Right kidney (tissue), 1 donor: ENCODE measurements at regions not wholly inside any gene's neighbourhood (a gene's known extent, or its start where the extent isn't known, plus 50 kb on each side); places are given as distances from the start of the nearest gene placed in this dataset.
"Not testable (repeated sequence)": the region's sequence is repeated elsewhere in the genome, so short reads cannot be mapped to it uniquely, and the experiment has no call there.

ENCODE experiments used
- DNase-seq: peaks from one replicate; pipeline ENCODE4 v3.0.0-alpha.2; 2016

DNA sequence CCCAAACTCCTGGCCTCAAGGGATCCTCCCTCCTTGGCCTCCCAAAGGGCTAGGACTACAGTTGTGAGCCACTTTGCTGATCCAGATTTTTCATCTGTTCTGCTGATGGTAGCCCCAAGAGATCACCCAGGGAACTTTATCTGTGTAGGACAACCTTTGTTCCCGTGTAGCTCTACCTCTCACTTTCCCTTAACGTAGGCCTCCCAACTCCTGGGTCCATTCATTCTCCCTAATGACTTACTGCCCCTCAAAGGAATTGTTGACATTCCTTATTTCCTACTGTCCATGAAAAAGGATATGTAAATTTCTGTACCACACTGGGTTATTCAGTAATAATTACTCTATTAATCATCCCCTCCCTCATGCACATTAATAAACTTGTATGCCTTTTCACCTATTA is 51.0 kb upstream of the PHF24 start:
- DNase-seq = no peak

DNA sequence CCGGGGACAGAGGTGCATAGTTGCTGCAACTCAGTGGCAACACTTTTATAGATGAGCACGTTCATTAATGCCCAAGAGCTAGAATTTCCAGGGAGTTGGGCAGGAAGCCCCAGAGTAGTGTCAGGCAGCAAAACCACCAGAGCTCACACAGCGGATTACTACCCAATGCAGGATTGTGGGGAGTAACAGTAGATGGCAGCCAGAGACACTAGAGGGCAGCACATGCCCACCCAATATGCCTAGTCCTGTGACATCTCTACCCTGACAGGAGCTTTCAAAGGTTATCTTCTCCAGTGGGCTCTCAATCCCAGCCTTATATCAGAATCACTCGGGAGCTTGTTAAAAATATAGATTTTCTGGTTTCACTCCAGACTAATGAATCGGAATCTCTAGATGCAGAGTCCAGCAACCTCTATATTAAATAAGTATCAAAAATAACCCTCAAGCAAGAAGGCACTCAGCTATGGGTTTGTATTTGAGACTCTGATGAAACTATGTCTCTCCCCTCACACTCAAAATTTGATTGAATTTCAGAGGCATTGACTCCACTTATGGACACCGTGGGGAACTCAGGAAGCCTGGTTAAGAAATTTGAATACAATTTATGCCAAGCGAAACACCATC is 58.4 kb upstream of the PHF24 start:
- peak; percentile 43 for DNase-seq

DNA sequence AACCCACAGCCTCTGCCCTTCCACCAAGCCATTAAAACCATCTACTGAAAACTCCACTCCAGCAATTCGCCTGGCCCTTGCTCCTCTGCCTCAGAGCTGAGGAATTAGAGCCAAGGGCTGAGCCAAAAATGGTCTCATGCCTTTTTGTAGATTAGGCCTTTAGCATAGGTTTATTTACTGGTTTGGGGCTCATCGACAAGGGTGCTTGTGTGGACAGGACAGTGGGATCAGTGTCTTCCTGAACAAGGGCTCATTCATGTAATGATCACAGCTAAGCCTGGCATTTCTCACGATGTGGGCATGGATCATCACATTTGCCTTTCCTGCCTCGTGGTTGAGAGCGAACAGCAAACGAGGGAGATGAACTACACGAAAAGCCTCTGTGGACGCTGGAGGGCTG is 59.2 kb upstream of the PHF24 start:
- DNase-seq = no peak

DNA sequence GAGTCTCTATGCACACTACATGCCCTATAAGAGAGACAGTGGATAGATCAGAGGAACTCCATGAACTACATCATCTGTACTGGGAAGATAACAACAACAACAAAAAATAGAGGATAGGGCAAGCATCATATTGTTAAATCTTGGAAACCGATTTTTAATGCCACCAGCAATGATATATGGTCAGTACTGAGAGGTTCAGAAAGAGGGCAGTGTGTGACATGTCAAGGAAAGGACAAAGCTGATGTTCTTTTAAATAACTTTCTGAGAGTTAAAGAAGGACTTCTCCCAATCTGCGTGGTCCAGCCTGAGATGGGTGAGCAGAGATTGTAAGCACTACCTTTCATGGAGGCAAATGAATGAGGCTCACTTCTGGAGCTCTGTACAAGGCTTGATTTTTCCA is 62.0 kb upstream of the PHF24 start:
- DNase-seq = no peak

DNA sequence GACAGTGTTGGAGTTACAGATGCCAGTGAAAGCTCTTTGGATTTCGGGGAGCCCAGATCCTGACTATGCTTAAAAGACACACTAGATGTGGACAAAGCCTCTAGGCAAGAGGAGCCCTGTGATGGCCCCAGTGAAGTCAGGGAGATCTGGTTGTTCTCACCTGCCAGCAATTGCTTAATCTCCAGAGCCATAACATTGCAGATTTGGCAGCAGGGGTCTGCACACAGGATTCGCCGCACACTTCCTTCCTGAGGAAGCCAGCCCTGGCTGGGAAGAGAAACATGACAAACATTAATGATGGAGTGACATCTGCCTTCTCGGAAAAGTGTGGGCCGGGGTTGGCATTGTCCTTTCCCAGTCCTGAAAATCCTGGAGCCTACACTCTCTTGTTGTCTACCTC is 65.2 kb upstream of the PHF24 start:
- no peak for DNase-seq

DNA sequence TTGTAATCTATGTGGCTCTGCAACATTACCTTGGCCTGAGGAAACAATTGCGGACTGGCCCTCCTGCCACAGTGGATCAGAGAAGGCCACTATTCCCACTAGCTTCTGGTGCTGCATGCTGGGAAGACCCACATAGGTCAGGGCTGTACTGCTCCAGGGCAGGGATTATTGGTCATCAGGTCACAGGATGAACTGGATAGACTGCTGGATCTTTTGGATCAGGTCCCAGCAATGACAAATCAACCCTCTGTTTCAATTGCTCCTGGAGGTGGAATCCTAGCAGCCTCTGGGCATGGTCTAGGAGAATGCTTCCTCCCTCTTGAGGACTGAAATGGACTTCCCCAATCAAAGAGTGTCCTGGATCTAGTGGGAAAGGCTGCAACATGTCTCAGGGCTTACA is 66.7 kb upstream of the PHF24 start:
- no peak for DNase-seq

DNA sequence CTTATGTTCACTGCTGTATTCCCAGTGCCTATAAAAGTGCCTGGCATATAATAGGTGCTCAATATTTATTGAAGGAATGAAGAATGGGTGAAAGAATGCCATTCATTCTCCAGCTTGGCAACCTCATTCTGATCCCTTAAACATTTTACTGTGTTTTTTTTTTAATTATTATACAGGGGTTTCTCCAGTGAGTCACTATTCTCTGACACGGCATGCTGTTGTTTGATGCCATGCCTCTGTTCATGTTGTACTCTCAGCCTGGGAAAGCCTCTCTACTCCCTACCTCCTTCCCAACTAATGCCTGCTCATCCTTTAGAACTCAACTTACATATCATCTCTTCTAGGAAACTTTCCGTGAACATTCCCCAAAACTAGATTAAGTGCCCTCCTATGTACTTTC is 70.2 kb upstream of the PHF24 start:
- no peak for DNase-seq

DNA sequence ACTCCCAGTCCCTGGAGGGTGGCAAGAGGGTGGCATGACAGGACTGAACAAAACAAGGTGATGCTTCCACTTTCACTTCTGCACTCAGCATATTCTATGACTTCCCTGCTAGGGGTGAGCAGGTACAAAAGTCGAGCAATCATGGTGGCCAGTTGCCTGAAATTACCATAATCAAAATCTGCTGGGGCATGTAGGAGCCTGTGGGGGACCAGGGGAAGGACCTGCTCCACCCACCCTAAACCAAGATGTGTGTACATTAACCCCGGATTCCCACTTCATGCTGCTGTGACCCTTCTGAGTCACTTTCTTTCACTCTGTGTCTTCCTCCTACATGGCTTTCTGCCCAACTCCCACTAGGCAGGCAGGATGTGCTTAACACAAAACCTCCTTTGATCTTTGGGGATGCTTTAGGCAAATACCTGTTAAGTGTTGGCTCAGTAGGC is 73.3 kb upstream of the PHF24 start:
- no peak for DNase-seq

DNA sequence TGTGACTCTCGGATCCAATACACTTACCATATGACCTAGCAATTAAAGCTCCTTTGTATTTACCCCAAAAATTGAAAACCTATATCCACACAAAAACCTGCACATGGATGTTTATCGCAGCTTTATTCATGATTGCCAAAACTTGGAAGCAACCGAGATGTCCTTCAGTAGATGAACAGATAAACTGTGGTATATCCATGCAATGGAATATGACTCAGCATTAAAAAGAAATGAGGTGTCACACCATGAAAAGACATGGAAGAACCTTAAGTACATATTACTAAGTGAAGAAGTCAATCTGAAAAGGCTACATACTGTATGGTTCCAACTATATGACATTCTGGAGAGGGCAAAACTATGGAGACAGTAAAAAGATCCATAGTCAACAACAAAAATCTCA is 82.0 kb upstream of the PHF24 start:
- no peak for DNase-seq

DNA sequence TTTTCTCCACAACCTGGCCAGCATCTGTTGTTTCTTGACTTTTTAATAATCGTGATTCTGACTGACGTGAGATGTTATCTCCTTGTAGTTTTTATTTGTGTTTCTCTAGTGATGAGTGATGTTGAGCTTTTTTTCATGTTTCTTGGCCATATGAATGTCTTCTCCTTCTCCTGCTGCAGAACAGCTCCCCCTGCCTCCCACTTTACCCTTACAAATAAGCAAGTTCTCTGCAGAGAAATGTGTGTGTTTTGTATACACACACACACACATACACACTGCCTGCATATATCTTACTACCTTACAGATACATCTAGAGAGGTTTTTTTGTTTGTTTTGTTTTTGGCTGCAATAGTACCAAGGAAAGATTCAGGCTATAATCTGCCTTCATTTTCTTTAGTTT is 88.7 kb upstream of the PHF24 start:
- no peak for DNase-seq

DNA sequence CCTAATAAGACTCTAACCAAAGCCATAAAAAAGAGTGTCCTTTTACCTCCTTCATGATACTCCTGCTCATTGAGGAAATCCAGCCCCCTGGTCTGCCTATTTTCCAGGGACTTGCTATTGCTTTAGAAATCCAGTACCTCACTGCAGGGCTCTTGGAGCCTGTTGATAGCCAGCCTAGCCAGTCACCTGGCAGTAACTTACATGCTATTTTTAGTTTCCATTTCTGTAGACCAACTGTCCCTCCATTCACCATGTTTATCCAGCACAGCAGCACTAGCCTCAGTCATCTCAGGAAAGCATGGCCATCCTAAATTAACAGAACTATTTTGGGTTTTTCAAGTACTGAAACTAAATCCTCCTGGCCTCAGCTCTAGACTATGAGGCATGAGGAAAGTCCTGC is 91.5 kb upstream of the PHF24 start:
- DNase-seq = no peak

DNA sequence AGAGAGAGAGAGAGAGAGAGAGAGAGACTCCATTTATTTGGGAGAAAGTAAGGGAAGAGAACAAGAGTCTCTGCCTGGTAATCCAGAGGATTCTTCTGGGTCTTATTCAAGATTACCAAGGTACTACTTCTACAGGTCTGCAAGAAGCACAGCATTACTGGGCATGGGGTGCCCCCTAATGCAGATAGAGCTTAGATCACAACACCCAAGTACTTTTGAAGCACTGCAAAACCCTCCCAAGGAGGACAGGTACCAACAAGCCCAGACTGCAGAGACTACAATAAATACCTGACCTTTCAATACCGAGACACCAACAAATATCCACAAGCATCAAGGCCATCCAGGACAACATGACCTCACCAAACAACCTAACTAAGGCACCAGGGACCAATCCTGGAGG is 94.7 kb upstream of the PHF24 start:
- no peak for DNase-seq

DNA sequence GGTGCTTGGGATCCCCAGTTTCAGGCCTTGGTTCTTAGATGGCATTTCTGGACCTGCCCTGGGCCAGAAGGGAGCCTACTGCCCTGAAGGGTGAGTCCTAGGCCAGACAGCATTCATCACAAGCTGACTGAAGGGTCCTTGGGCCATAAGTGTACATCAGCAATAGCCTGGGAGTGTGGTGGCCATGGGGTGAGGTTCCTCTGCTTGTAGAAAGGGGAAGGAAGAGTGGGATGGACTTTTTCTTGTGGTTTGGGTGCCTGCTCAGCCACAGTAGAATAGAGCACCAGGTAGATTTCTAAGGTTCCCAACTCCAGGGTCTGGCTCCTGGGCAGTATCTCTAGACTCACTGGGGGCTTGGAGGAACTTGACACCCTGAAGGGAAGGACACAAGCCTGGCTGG is 95.2 kb upstream of the PHF24 start:
- DNase-seq = no peak

DNA sequence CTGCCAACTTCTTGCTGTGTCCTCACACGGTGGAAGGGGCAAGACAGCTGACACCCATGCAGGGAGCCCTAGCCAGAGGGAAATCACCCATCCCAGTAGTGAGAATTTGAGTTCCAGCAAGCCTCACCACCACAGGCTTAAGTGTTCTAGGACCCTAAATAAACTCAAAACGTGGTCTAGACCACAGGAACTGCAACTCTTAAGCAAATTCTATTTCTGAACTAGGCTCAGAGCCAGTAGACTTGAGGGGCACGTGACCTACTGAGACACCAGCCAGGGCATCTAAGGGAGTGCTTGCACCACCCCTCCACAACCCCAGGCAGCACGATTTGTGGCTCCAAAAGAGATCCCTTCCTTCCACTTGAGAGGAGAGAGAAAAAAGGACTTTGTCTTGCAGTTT is 96.0 kb upstream of the PHF24 start:
- no peak for DNase-seq

DNA sequence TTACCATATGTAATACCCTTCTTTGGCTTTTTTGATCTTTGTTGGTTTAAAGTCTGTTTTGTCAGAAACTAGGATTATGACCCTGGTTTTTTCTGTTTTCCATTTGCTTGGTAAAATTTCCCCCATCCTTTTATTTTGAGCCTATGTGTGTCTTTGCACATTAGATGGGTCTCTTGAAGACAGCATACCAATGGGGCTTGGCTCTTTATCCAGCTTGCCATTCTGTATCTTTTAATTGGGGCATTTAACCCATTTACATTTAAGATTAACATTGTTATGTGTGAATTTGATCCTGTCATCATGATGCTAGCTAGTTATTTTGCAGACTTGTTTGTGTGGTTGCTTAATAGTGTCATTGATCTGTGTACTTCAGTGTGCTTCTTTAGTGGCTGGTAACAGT is 103.1 kb upstream of the PHF24 start:
- not testable (repeated sequence) for DNase-seq

DNA sequence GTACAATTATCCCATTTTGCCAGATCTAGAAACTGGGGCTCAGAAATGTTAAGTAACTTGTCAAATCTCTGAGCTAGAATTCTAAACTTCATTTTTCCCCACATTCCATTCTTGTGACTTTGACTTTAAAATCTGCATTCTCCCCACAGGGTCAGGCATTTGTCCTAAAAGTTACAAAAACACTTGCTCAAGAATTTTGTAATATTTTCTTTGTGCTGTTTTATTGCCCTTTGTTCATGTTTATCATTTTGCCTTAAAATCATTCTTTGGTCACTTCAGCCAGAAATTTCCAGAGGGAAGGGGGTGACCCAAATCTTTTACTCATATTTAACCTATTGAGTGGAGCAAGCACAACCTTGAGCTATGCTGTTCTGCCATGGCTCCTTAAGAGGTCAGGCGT is 120.1 kb upstream of the CCL21 start:
- no peak for DNase-seq

DNA sequence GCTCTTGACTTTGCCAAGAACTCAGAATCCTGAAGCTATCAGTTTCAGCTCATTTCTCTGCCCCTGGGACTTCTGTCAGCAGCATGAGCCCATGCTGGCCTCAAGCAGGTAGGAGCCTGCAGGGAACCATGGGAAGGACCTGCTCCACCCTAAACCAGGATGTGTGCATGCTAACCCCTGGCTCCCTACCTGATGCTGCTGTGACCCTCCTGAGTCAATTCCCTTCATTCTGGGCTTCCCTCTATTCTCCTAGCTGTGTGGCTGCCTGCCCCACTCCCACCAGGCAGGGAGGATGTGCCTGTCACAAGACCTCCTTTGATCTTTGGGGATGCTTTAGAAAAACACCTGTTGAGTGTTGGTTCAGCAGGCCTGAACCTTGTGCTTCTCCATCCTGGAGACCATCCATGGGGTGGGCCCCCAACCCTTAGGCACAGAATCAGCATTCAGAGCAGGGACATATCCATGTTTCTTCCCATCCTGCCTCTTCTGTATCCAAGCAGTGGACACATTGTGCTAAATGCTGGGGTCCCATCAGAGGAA is 117.1 kb upstream of the CCL21 start:
- DNase-seq = no peak

DNA sequence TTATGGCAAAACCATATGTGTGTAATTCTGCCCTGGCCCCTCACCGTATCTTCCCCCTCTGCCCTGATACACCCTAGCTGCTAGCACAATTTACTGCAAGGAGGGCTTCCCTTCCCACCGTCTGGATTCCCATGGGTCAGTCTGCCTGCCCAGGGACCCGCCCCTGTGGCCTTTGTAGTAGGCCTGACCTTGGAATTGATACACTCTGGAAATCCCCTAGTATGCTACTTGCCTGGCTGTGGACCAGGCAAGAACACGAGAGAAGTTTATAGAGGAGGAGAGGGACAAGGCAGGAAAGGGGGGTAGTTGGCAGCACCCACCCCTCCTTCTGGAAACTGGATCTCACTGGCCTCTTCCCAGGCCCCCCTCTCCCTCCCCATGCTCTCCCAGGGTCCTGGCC is 115.8 kb upstream of the CCL21 start:
- no peak for DNase-seq

DNA sequence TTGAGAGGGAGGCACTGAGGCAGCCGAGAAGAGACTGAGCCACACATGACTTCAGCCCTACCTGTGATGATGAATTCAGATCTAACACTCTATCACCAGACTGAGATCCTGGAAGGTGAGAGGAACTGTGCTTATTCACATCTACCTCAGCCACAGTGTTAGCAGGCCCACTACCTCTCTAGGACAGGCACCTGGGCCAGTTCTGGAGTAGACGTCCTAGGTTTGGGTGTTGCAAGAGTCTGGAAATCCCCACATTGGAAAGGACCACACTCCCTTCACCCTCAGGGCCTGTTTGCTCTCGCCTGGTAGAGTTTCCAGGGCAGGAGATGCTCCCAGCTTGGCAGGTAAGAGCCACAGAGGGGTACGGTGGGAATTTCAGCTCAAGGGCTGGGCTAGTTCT is 113.8 kb upstream of the CCL21 start:
- DNase-seq = no peak

DNA sequence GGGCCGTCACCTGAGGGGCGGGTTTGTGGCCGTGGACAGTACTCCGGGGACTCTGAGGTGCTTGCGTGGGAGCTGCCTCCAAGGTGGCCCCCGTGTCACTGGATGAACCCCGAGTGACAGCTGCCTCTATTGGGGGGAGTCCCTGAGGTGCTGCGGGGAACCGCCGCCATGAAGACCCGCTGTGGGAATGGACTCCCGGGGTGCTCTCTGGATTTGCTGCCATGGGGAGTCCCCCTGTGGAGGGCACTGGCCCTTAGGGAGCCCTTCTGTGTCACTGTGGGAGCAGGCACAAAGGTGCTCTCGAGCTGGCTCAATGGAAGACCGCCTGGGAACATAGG is 100.2 kb upstream of the CCL21 start:
- peak; percentile 8 for DNase-seq

DNA sequence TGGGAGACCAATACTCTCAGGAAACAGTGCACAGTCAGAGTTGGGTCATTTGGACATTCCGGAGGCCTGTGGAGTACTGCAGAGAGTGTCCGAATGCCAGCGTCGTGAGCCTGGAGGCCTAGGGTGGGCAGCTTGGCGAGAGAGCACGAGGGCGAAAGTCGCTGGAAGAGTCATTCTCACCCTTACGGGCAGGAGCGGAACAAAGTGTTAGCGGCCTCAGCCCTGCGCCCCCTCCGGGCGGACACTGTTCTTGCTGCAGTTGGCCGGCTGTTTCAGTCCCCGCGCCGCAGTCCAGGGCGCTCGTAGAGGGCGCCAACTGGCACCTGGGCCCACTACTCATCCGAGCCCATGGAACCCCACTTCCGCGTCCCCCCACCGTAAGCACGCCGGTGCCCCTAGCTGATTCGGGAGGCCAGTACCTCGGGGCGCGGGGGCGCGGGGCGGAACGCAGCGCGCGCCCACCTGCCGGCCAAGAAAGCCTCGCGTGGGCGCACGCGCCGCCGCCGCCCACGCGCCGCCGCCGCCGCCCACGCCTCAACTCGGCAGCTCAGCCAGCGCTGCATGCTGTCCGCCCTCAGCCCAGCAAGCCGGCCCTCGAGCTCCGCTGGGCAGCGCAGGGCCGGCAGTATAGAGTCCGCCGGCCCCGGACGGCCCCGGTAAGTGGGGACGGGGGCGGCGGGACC is 99.7 kb upstream of the CCL21 start:
- peak; percentile 61 for DNase-seq

DNA sequence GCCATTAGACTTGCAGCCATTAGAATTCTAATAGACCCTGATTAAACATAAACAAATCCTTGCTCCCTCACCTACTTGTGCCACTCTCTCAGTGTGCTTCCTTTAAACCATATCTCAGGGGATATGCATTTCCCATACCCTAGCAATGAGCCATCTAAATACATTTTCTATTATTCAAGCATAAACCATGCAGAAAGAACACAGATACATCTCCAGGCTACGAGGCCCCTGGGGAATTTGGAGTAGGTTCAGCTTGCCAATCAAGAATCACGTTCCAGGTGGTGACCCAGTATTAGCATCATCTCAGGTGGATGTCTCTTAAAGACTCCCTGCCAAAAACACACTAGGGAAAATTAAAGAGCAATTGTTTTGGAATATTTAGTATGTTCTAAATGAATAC is 93.0 kb upstream of the CCL21 start:
- DNase-seq = no peak

DNA sequence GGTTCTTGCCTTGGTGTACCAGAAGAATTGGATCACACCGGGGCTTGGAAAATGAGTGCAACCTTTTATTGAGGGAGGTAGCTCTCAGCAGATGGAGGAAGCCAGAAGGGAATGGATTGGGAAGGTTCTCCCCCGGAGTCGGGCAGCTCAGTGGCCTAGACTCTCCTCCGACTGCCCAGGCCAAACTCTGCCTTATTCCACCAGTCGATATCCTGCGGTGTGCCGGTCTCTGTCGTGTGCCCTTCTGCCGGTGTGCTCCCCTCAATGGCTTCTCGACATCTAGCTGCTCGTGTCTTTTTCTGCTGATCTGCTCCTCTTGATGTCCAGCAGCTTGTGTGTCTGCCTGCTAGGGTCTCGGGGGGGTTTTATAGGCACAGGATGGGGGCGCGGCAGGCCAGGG is 87.4 kb upstream of the CCL21 start:
- no peak for DNase-seq

DNA sequence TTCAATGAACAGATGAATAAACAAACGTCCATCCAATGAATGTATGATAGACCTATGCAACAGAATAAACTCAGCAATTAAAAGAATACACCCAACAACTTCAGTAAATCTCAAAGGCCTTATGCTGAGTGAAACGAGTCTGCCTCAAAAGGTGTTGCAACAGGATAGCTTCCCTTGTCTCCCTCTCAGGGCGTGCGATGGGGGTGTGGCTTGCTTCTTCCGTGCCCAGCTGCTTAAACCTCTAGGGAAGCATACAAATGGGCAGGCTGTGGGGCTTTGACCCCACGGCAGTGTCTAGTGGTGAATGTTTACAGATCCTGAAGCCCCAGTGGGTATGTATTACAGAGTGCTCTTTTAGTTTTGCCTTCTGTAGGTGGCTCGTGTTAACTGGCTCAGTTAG is 87.0 kb upstream of the CCL21 start:
- DNase-seq = no peak

DNA sequence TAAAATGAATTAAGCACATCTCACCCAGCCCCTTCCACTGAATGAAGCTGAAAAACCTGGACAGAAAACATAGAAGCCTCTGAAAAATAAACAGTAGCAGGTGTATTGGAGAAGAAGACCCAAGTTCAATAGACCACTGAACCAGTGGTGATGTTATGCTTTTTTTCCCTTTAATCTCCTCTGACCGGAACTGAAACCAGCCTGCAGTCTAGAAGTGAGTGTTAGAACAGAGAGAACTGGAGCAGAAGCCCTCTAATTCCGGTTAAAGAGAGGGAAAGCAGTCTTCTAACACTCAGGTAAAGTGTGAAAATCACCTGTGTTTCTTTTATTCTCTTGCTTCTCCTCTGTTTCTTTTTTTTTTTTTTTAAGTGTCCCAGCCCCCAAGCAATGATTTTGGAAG is 83.5 kb upstream of the CCL21 start:
- no peak for DNase-seq
